ENCODE measurements at regions not wholly inside any gene's neighbourhood (a gene's known extent, or its start where the extent isn't known, plus 50 kb on each side); places are given as distances from the start of the nearest gene placed in this dataset. TPM values are rescaled to one million over a fixed set of nuclear protein-coding genes. Genes with fewer than 3 reads are reported as not detected.

GRCh38 chr7:155868955-155869783 is 56.9 kb upstream of the SHH start:
- DNase-seq (ENCODE audit: low read depth in 2 of 3, low spot score in 2 of 3): no peak

GRCh38 chr7:155867734-155868400 is 55.6 kb upstream of the SHH start:
- DNase-seq (ENCODE audit: low read depth in 2 of 3, low spot score in 2 of 3): no peak

DNA sequence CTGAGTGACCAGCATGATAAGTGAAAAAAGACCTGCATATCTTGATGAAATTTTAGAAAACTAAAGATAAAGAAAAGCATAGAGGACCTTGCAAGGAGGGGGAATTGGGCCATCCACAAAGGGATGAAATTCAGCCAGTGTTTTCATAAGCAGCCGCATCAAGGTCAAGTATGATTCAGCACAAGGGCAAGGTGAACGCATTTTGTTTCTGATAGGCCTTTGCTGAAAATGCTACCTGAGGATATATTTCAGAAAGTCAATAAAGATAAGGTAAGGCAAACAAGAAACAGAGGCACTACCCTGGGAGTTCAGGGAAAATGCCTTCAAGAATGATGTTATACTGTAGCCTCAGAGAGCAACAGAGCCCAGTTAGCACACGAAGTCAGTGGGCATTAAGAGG is 55.0 kb upstream of the SHH start:
- DNase-seq (ENCODE audit: low read depth in 2 of 3, low spot score in 2 of 3): no peak

GRCh38 chr7:155865830-155866525 is 53.7 kb upstream of the SHH start:
- no peak for DNase-seq (ENCODE audit: low read depth in 2 of 3, low spot score in 2 of 3)

DNA sequence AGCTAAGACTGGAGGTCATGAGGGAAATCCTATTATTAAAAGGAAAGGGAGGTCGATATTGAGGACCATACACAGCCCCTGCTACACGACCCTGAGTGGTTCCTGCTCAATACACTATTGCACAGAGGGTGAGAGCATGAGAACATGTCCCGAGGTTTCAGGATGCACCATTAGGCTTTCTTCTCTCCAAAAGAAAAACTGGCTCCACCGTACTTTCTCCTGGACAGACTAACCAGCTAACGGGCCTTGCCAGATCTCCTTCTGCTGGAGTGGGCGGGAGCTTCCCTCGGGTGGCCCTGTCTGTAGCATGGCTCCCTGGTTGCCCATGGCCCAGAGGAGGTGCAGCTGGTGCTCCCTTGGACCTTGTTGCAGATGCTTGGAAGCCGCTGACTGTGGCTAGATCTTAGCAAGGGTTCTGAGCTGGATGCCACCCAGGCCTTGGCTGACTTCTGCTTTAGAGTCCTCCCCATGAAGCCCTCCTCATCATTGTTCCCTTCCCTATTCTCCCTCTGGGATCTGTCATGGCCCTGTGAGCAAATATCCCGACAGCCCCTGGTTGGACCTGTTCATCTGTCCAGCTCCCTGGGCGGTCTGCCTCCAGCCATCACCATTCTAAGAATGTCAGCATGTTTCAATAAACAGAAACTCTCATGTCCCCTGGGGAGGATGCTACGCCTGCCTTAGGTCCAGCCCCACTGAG is 52.9 kb upstream of the SHH start:
- no peak for DNase-seq (ENCODE audit: low read depth in 2 of 3, low spot score in 2 of 3)

DNA sequence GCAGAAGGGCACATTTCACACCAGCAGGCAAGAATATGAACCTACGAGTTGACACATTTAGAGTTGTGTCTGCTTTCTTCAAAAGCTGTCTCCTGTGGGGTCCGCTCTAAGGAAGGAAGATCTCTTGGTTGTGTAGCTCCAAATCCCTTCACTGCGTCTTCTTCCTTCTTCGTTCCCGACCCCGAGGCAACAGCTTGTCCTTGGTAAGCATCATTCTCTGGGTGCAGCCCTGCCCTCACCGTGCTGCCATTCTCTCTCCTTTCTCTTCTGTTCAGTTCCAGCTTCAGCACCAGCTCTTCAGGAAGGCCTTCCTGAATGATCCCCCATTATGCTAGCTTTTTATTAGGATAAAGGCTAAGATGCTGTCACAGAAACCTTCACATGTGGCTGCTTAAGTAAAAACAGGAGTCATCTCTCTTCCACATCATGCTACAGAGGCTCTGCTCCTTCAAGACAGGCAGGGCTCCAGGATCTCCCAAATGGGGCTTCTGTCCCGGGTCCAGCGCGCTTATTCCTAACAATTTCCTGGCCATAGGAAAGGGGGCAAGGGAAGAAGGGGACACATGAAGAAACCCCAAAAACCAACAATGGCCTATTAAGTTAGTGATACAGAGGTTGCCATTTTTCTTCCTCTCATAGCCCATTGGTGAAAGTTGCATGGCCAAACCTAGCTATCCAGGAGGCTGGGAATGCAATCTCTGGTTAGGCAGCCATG is 52.2 kb upstream of the SHH start:
- DNase-seq (ENCODE audit: low read depth in 2 of 3, low spot score in 2 of 3): no peak

DNA sequence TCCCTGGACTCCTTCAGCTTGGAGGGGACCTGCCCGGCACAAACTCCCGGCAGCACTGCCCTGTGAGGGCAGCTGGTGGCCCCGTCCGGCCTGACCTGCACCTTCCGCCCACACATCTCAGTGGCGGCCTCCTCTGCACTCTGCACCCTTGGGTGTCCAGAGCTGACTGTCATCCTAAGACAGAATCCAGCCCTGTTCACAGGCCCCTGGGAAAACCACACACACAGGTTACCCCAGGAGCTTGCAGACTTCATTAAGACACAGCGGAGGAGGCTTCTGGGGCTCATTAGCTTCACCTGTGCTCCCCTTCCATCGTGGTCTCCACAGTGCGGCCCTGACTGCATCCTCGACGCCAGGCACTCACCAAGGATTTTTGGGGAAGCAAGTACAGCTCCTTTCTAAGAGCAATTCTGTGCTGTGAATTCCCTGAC is 51.5 kb upstream of the SHH start:
- DNase-seq (ENCODE audit: low read depth in 2 of 3, low spot score in 2 of 3): no peak

- DNase-seq (ENCODE audit: low read depth in 2 of 3, low spot score in 2 of 3): no peak
These were observed 50.0 kb upstream of the SHH start for GRCh38 chr7:155862123-155862892.

Small RNA genes lying in the stretch of these regions (small RNA-seq; reads per million reads assigned to genes)
- gene AC093813.1: not detected
- not detected for gene RF00019

Data from hematopoietic multipotent progenitor cell (in vitro differentiated cells).